ENCODE measurements at regions not wholly inside any gene's neighbourhood (a gene's known extent, or its start where the extent isn't known, plus 50 kb on each side); places are given as distances from the start of the nearest gene placed in this dataset.

DNA sequence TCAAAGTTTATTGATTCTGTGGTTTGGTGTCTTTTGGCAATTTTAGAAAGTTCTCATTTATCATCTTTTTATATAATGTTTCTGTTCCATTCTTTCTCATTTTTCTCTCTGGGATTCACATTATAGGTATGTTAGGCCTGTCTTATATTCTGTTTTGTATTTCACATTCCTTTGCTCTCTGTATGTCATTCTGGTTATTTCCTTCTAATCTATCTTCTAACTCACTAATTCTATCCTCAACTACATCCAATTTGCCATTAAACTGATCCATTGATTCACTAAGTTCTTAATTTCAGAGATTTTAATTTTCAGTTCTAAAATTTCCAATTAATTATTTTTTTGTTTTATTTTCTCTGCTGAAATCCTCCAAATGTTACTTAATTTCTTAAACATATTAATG is 234.8 kb downstream of the FOXD2 start:
- DNase-seq: no peak

DNA sequence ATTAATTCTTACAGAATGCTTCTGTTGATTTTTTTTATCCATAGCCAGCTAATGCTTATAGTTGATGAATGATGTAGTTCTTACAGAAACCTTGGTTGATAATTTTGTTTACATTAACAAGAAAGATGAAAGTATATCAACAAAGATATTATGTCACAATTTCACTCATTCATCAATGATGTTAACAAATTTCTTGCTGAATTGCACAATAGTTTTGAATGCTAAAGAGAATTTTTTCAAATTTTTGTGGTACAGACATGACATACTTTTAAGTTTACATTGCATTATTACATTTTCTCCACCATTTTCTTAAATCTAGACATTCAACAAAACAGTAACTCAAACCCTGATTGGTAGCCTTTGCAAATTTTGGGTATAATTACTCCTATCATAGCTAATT is 236.3 kb downstream of the FOXD2 start:
- no peak for DNase-seq

- no peak for DNase-seq
Measured at GRCh38 chr1:47675047-47675675, 237.3 kb downstream of the FOXD2 start.

- no peak for DNase-seq
Measured at GRCh38 chr1:47675721-47676120, 237.9 kb downstream of the FOXD2 start.

GRCh38 chr1:47676311-47677054 is 238.6 kb downstream of the FOXD2 start:
- no peak for DNase-seq

GRCh38 chr1:47677241-47677940 is 239.5 kb downstream of the FOXD2 start:
- no peak for DNase-seq

DNA sequence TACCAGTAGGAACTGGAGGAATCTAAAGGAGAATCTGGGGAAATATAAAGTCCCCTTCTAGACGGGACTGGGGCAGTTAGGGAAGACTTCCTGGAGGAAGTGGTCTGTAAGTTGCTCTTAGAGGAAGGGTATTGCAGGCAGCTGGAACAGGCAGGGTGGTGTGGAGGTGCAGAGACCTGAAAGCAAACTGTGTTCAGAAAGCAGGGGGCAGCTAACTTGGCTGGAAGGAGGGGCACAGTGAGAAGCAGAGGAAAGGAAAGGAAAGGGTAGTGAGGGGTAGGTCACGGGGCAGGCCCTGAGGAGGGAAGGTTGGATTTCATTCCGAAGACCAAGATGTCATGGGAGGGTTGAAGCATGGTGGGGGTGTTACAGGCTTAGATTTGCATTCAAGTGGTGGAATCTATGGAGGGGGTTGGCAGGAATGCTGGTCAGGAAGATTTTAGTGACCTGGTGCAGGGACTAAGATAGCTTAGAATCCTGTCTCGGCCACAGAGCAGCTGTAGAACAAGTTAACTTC is 240.7 kb downstream of the FOXD2 start:
- no peak for DNase-seq

DNA sequence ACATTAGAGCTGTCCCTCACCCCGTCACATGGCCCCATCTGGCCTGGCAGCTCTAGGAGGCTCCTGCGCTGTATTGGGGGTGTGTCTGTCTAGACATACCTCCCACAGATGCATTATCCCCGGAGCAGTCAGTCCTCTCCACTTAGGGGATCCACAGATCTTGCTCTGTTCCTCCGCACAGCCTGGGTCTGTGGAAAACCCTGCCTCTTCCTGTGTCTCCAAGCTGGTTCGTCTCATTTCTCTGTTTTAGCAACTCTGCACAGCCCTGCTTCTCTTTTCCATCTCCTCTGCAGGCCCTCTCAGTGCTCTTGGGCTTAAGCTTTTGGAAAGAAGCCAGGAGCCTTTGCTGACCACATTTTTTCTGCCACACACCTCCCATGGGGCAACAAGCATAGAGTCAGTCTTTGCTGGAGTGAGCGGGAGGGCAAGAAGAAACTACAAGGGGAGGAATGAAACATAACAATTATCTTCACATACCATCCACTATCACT is 241.5 kb downstream of the FOXD2 start:
- DNase-seq: no peak

DNA sequence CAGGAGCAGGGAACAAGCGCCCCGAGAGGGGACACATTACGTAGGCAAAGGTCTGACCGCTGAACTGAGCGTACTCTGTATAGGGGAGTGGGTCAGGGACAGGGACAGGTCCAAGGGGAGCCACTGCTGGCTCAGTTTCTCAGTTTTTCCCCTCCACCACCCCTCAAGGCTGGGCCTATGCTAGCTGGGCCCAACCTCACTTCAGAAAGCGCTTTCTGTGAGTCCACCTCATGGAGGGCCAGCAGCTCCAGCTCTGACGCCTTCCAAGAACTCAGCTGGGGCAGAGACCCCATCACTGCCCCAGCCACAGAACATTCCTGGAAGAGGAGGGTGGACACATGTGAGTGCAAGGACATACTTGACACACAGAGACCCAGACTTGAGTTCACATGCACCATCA is 242.0 kb downstream of the FOXD2 start:
- no peak for DNase-seq

DNA sequence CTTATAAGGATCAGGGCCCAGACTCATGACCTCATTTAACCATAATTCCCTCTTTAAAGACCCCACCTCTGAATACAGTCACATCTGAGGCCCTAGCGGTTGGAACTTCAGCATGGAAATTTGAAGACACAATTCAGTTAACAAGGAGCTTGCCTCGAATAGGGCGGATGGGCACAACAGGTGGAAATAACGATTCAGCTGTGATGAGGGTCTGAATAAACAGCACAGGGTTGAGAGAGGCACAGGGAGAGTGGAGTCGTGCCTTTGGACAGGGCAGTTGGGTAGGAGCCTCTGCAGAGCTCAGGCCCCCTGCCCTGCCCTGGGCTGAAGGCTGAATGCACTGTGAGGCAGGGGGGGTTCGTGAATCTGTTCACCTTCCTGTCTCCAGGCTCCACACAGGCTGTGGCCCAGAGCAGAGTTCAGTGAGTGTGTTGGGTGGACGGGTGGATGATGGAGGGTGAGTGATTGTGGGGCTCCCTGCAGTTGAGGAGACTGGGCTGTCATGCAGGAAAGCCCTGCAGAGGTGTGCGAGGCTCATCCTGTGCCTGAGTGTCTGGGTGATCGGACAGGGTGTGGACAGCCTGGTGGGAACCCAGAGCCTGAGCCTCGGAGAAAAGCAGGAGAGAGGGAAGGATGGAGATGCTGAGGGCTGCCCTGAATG is 243.1 kb downstream of the FOXD2 start:
- DNase-seq: no peak

GRCh38 chr1:47681735-47682134 is 243.9 kb downstream of the FOXD2 start:
- DNase-seq: no peak

DNA sequence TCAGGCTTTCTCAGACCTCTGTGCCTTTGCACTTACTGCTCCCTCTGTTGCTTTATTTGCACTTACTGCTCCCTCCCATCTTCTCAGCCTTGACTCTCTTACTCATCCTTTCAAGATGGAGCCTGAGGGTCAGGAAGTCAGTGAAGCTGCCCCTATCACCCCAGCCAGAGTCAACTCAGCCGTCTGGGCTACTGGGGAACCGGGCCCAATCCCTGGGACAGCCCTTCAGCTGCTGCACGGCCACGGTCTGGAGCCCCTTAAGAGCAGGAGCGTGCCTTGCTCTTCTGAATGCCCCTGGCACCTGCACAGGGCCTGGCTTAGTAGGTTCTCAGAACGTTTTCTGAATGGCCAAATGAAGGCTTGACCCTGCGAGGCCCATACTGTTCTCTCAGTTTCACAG is 244.4 kb downstream of the FOXD2 start:
- DNase-seq: no peak

GRCh38 chr1:47682786-47683350 is 245.0 kb downstream of the FOXD2 start:
- DNase-seq: no peak

- DNase-seq: no peak
Measured at GRCh38 chr1:47683401-47683800, 245.6 kb downstream of the FOXD2 start.

- no peak for DNase-seq
Measured at GRCh38 chr1:47684518-47684917, 246.7 kb downstream of the FOXD2 start.

GRCh38 chr1:47684964-47685762 is 247.3 kb downstream of the FOXD2 start:
- DNase-seq: no peak

GRCh38 chr1:47685763-47686066 is 247.9 kb downstream of the FOXD2 start:
- DNase-seq: no peak

GRCh38 chr1:47686731-47687630 is 249.1 kb downstream of the FOXD2 start:
- no peak for DNase-seq

DNA sequence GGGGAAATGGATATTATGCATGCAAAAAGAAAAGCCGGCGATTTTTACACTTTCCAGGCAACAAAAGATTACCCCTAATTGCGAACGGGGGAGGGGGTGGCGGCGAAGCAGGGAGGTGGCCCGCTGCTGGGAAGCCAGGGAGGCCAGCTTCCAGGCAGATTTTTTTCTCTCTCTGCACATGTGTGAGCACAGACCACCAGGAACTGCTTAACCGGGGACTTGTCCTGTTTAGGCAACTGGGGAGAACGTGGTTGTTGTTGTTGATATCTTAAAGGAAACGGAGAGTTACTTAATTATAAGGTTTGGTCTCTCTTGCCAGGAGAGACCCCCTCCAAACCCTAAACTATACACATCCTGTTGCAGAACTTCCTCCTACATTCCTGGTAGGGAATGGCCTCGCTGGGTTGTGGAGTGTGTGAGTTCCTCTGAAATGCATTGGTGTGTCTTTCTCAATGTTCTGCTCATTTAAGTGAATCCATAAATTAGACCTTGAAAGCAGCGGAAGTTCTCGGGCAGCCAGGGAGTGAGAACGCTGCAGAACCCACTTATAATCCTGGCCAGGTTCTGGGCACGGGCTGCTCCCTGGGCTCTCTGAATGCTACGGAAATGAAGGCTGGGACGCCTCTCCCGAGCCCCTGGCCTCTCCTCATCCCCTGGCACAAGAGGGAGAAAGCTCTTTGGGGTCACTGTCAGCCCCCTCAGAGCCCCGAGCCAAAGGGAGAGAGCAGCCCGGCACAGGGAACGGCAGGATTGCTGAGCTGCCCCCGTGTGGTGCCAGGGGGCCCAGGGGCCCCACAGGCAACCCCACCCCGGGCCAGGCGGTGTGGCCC is 250.0 kb downstream of the FOXD2 start:
- no peak for DNase-seq

Data from NCI-H510A (cell line).